Suppressor macrophage treated with lipopolysaccharide for 4 hours (primary cell): ENCODE measurements at regions not wholly inside any gene's neighbourhood (a gene's known extent, or its start where the extent isn't known, plus 50 kb on each side); places are given as distances from the start of the nearest gene placed in this dataset.
"Not testable (repeated sequence)": the region's sequence is repeated elsewhere in the genome, so short reads cannot be mapped to it uniquely, and the experiment has no call there.

Experiments used
- DNase-seq: peaks from one replicate; pipeline ENCODE4 v3.0.0-alpha.2; 2020

- DNase-seq: no peak
These were observed 812.7 kb downstream of the PLA2G4A start for GRCh38 chr1:187641463-187641862.

- DNase-seq: no peak
These were observed 813.2 kb downstream of the PLA2G4A start for GRCh38 chr1:187641907-187642306.

GRCh38 chr1:187645651-187646050 is 816.9 kb downstream of the PLA2G4A start:
- DNase-seq: no peak

DNA sequence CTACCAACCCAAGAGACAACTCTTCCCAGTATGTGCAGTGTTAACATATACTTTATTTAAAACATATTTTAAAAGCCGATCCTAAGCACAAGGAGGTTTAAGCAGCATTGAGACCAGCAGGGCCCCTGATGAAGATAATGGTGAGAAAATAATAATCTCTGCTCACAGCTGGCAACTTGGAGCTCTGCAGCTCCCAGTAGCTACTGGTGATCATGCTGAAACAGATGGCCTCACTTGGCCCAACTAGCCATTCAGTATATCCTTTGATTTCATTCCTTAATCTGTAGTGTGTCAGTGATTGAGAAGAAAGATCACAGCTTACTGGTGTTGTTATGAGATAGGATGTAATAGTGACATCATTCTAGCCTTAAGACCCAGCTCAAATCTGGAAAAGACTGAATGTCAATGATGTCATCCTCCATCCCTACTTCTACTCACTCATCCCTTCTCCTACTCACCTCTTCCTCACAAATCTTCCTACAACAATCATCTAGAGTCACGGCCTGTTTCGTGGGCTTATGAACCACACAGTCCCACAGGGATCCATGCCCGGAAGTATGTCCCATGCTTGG is 817.9 kb downstream of the PLA2G4A start:
- DNase-seq: no peak

- no peak for DNase-seq
These were observed 819.3 kb downstream of the PLA2G4A start for GRCh38 chr1:187648091-187648490.

DNA sequence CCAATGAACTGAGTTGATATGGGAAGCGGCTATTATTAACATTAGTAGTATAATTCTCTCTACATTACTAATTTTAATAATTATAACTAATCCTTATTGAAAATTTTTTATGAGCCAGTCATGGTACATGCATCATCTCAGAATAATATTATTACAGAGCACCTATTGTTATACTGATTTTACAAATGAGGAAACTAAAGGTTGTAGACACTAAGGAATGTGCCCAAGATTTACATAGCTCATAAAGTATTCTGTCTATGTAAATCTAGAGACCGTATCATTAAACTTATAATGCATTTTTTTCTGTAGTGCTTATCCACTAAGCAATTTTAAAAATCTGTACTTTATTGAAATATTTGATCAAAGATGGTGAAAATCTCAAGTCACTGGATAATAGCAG is 825.9 kb downstream of the PLA2G4A start:
- DNase-seq: no peak

DNA sequence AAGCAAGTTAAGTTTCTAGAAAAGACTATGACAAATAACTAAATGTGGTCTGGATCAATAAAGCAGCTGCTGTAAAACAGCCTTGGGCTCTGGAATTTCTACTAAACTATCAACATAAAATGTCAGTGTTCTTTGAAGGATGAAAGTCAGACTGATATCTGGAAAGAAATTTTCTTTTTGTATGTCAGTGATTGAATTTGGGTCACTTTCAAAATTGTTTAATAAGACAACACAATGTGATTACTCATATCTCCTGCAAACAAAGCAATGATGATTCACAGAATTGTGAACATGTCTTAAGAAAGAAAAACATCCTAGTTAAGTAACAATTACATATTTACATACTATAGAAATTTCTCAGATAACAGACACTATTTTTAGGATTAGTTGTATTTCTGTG is 826.4 kb downstream of the PLA2G4A start:
- DNase-seq: no peak

GRCh38 chr1:187665483-187665882 is 836.7 kb downstream of the PLA2G4A start:
- DNase-seq: no peak

DNA sequence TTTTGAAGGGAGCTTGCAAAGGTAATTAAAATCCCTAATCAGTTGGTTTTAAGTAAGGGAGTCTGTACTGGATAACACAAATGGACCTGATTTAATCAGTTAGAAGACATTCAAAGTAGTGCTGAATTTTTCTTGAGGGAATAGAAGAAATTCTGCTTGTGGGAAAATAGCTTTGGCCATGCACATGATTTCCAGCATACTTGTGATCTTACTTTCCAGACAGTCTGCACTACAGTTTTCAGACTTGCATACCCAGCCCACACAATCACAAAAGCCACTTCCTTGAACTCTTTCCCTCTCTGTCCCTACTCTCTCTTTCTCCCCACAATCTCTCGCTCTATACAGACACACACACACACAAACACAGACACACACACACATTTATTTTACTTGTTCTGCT is 852.1 kb downstream of the PLA2G4A start:
- no peak for DNase-seq

- no peak for DNase-seq
These were observed 853.4 kb downstream of the PLA2G4A start for GRCh38 chr1:187682112-187682511.

GRCh38 chr1:187685333-187685732 is 856.6 kb downstream of the PLA2G4A start:
- no peak for DNase-seq

DNA sequence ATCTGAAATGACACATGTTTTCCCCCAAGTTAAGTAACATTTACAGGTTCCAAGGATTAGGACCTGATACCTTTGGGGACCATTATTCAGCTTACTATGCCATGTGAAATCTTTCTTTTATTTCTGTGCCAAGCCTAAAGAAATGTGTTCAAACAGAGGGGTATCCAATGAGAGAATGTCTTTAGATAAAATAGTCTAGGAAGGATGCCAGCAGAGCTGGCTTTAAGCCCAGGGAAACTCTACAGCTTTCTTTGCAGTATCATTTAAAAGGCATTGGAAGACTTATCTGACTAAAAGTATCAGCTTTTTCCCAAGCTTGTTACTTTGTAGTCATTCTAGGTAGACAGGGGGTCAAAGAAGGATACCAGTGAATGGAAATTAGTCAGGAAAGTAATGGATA is 860.4 kb downstream of the PLA2G4A start:
- no peak for DNase-seq

DNA sequence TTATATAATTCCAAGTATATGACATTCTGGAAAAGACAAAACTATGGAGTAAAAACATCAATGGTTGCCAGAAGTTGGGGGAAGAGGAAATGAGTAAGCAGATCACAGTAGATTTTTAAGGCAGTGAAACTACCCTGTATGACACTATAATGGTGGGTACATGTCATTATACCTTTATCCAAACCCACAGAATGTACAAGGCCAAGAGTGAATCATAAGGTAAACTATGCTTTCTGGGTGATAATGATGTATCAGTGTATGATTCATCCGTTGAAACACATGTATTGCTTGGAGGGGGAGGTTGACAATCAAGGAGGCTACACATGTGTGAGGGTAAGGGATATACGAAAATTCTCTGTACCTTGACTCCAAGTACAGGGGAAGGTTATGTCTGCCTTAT is 862.7 kb downstream of the PLA2G4A start:
- no peak for DNase-seq

- DNase-seq: no peak
These were observed 864.0 kb downstream of the PLA2G4A start for GRCh38 chr1:187692799-187693198.

DNA sequence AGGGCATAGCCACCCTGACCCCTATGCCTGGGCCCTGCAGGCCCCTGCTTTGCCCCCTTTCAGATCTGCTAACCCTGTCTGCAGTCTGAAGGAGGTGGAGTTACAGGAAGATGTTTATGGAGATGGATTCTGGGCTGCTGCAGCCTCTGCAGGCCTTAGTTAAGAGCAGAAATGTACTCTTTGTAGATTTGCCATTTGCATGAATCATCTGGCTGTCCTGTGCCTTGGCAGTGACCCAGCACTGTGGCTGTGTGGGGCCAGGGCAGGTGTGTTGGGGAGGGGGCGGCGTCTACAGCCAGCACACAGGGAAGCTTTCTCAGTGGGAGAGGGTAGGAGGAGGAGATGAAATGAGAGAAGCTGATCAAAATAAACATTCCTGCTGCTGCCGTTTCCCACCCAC is 867.3 kb downstream of the PLA2G4A start:
- DNase-seq: no peak

DNA sequence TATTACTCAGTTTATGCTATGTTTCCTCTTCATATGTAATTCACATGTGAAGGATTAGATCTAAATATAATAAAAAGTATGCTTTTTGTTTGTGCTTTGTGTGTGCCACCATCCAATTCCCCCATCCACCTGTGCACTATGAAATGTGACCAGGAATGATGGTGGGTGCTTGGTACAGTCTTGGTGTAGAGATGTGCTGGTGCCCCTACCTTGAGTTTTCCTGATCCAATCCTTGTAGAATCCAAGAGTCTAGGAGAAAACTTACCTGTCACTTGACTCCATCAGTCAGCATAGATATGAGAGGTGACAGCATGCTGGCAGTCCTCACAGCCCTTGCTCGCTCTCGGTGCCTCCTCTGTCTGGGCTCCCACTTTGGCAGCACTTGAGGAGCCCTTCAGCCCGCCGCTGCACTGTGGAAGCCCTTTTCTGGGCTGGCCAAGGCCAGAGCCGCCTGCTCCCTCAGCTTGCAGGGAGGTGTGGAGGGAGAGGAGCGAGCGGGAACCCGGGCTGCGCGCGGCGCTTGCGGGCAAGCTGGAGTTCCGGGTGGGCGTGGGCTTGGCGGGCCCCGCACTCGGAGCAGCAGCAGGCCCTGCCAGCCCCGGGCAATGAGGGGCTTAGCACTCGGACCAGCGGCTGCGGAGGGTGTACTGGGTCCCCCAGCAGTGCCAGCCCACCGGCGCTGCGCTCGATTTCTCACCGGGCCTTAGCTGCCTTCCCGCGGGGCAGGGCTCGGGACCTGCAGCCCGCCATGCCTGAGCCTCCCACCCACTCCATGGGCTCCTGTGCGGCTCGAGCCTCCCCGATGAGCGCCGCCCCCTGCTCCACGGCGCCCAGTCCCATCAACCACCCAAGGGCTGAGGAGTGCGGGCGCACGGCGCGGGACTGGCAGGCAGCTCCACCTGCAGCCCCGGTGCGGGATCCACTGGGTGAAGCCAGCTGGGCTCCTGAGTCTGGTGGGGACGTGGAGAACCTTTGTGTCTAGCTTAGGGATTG is 874.7 kb downstream of the PLA2G4A start:
- DNase-seq: not testable (repeated sequence)

DNA sequence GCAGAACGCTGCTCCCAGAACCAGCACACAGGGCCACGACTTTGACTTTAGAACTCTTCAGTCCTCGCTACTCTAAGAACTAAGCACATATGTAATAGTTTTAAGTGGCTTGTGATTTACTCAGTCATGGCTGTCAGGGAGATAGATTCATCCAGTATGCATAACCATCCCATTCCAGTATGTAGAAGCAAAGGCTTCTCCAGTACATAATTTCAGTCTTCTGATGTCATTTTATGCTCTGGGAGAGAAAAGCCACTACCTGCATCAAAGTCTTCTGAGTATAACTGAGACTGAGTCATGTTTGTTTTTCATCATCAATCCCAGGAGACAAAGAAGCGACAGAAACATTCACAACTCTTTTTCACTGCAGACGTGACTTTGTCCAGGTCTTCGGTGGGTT is 885.7 kb downstream of the PLA2G4A start:
- DNase-seq: no peak

GRCh38 chr1:187715483-187715882 is 886.7 kb downstream of the PLA2G4A start:
- DNase-seq: no peak

- DNase-seq: no peak
These were observed 887.4 kb downstream of the PLA2G4A start for GRCh38 chr1:187716160-187716559.

- DNase-seq: no peak
These were observed 889.8 kb downstream of the PLA2G4A start for GRCh38 chr1:187718527-187718926.

DNA sequence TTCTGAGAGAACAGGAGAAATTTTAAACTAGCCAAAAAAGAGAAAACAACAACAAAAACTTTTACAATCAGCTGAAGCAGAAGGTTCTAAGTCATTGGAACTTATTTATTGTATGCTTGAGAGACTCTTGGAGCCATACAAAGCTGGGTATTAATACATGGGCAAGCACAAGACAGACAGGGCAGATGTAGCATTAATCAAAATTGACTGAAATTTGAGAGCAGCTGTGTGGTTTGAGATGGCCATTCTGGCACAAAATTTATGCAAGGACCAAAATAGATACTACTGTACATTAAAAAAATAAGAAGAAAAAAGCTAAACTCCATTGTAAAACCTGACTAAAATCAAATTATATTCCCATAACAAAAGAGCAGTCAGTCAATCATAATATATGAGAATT is 892.5 kb downstream of the PLA2G4A start:
- no peak for DNase-seq

DNA sequence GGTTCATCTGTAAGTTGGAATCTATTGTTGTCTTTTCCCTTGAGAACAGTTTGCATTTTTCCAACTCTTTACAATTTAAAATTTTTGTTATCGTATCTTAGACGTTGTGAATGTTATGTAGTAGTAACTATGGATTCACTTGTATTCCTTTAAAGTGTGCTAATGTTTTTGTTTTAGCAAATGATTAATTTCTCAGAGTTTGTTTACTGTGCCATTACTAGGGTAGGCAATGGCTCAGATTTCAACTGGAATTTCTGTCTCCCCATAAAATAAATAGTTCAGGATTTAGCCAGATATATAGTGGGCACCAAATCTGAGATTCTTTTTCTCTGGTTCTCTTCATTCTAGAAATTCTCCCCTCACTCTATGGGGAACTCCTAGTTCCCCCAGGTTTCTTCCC is 896.5 kb downstream of the PLA2G4A start:
- no peak for DNase-seq

- DNase-seq: no peak
These were observed 904.5 kb downstream of the PLA2G4A start for GRCh38 chr1:187733232-187733631.

DNA sequence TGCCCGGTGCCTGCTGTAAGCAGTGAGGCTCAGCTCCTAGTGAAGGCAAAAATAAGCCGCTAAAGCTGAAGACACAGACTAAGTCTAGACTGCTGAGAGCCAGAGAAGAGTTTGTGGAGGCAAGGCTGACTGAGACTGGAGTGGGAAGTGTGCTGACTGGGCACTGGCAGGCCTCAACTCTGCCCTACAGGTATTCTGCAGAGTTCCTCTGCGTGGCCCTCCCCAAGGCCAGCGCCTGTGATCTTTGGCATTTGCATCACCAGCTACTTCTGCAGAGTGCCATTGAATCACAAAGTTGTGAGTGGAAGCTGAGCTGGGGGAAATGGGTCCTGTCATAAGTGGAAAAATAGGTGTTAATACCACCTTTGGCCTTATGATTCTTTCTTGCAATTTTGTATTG is 905.7 kb downstream of the PLA2G4A start:
- no peak for DNase-seq

- DNase-seq: no peak
These were observed 915.9 kb downstream of the PLA2G4A start for GRCh38 chr1:187744665-187745064.
